Endothelial cell (in vitro differentiated cells): ENCODE measurements at regions not wholly inside any gene's neighbourhood (a gene's known extent, or its start where the extent isn't known, plus 50 kb on each side); places are given as distances from the start of the nearest gene placed in this dataset.

Experiments
- DNase-seq: peaks from one replicate; pipeline ENCODE4 v3.0.0; 2021; ENCODE audit warnings: low spot score
- H3K27ac Mint-ChIP-seq: one replicate; pipeline ENCODE4 v1.8.0; 2021; ENCODE audit warnings: mixed read lengths, inconsistent platforms; ENCODE audit not compliant: unreplicated experiment
- H3K27me3 Mint-ChIP-seq: one replicate; pipeline ENCODE4 v1.8.0; 2021; ENCODE audit warnings: mild to moderate bottlenecking, moderate library complexity, mixed read lengths, inconsistent platforms; ENCODE audit not compliant: unreplicated experiment
- H3K36me3 Mint-ChIP-seq: one replicate; pipeline ENCODE4 v1.8.0; 2021; ENCODE audit warnings: mild to moderate bottlenecking, low read depth, mixed read lengths, inconsistent platforms; ENCODE audit not compliant: unreplicated experiment
- H3K4me1 Mint-ChIP-seq: one replicate; pipeline ENCODE4 v1.8.0; 2021; ENCODE audit warnings: mild to moderate bottlenecking, mixed read lengths, inconsistent platforms; ENCODE audit not compliant: unreplicated experiment
- H3K4me3 Mint-ChIP-seq: one replicate; pipeline ENCODE4 v1.8.0; 2021; ENCODE audit warnings: mild to moderate bottlenecking, mixed read lengths, inconsistent platforms; ENCODE audit not compliant: unreplicated experiment
- H3K9me3 Mint-ChIP-seq: one replicate; pipeline ENCODE4 v1.8.0; 2021; ENCODE audit warnings: mixed read lengths, inconsistent platforms; ENCODE audit not compliant: unreplicated experiment
- CTCF ChIP-seq: fragments of 200-600 bp; sonication (generic); IDR thresholded peaks from one replicate; pipeline ENCODE4 v1.5.0; 2021; ENCODE audit warnings: antibody characterized with exemption; ENCODE audit not compliant: unreplicated experiment

GRCh38 chr3:165446555-165446954 is 250.4 kb upstream of the SLITRK3 start:
- no peak overlapping the region for H3K4me3 Mint-ChIP-seq
- no peak overlapping the region for H3K27ac Mint-ChIP-seq
- H3K36me3 Mint-ChIP-seq = no peaks in the 10 kb centered on the region

GRCh38 chr3:165444745-165445144 is 248.6 kb upstream of the SLITRK3 start:
- Mint-ChIP-seq H3K36me3 (no peaks in the 10 kb centered on the region), H3K9me3 (no peaks in the 10 kb centered on the region), H3K4me1 (no peaks in the 10 kb centered on the region), H3K27me3 (no peaks in the 10 kb centered on the region), H3K27ac (no peak overlapping the region), H3K4me3 (no peak overlapping the region)
- no peak for TF ChIP-seq CTCF
- DNase-seq = no peak

More at GRCh38 chr3:165446555-165446954, 250.4 kb upstream of the SLITRK3 start:
- H3K4me1 Mint-ChIP-seq = no peaks in the 10 kb centered on the region
- no peak for DNase-seq
- TF ChIP-seq CTCF = no peak
- peaks cover under 1% of the 10 kb centered on the region for H3K27me3 Mint-ChIP-seq
- no peaks in the 10 kb centered on the region for H3K9me3 Mint-ChIP-seq

- Mint-ChIP-seq H3K27ac (no peak overlapping the region), H3K27me3 (no peaks in the 10 kb centered on the region), H3K36me3 (no peaks in the 10 kb centered on the region), H3K4me1 (peaks cover 3% of the 10 kb centered on the region), H3K9me3 (no peaks in the 10 kb centered on the region), H3K4me3 (no peak overlapping the region)
- no peak for TF ChIP-seq CTCF
- DNase-seq = no peak
These were observed 247.5 kb upstream of the SLITRK3 start for GRCh38 chr3:165443664-165444063.

- Mint-ChIP-seq H3K27me3 (no peaks in the 10 kb centered on the region), H3K36me3 (no peaks in the 10 kb centered on the region), H3K4me1 (peaks cover 3% of the 10 kb centered on the region), H3K9me3 (no peaks in the 10 kb centered on the region), H3K4me3 (no peak overlapping the region), H3K27ac (no peak overlapping the region)
- TF ChIP-seq CTCF = no peak
- no peak for DNase-seq
These were observed 245.9 kb upstream of the SLITRK3 start for GRCh38 chr3:165442061-165442460.

GRCh38 chr3:165440380-165440779 is 244.2 kb upstream of the SLITRK3 start:
- no peak for DNase-seq
- Mint-ChIP-seq H3K4me1 (peaks cover 3% of the 10 kb centered on the region), H3K36me3 (no peaks in the 10 kb centered on the region), H3K27ac (no peak overlapping the region), H3K27me3 (no peaks in the 10 kb centered on the region), H3K4me3 (no peak overlapping the region), H3K9me3 (no peaks in the 10 kb centered on the region)
- TF ChIP-seq CTCF = no peak
